GM20000 (cell line): ENCODE measurements at regions not wholly inside any gene's neighbourhood (a gene's known extent, or its start where the extent isn't known, plus 50 kb on each side); places are given as distances from the start of the nearest gene placed in this dataset.

ENCODE experiments used
- DNase-seq: peaks from one replicate; pipeline ENCODE4 v3.0.0; 2012; ENCODE audit warnings: low spot score
- TF ChIP-seq, protein P1 (sequence below): IDR thresholded peaks from 2 replicates; pipeline ENCODE4 v1.5.1; 2012; ENCODE audit warnings: mild to moderate bottlenecking, control low read depth; ENCODE audit errors: extremely low read depth, missing control alignments

DNA sequence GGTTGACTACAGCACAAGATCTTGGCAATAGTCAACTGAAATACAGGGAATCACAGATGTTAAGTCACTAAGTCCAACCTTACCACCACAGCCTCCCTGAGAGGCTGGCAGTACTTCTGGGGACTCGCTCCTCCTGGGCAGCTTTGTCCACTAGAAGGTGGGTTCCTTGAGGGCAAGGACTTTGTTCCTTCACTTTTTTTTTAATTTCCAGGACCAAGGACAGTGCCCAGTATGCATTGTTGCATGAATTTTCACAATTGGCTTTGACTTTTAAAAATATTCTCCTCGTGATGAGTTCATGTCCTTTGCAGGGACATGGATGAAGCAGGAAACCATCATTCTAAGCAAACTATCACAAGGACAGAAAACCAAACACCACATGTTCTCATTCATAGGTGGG lies 96.7 kb upstream of the IGSF21 start:
- TF ChIP-seq, protein P1, sequence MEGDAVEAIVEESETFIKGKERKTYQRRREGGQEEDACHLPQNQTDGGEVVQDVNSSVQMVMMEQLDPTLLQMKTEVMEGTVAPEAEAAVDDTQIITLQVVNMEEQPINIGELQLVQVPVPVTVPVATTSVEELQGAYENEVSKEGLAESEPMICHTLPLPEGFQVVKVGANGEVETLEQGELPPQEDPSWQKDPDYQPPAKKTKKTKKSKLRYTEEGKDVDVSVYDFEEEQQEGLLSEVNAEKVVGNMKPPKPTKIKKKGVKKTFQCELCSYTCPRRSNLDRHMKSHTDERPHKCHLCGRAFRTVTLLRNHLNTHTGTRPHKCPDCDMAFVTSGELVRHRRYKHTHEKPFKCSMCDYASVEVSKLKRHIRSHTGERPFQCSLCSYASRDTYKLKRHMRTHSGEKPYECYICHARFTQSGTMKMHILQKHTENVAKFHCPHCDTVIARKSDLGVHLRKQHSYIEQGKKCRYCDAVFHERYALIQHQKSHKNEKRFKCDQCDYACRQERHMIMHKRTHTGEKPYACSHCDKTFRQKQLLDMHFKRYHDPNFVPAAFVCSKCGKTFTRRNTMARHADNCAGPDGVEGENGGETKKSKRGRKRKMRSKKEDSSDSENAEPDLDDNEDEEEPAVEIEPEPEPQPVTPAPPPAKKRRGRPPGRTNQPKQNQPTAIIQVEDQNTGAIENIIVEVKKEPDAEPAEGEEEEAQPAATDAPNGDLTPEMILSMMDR, result no peak

DNA sequence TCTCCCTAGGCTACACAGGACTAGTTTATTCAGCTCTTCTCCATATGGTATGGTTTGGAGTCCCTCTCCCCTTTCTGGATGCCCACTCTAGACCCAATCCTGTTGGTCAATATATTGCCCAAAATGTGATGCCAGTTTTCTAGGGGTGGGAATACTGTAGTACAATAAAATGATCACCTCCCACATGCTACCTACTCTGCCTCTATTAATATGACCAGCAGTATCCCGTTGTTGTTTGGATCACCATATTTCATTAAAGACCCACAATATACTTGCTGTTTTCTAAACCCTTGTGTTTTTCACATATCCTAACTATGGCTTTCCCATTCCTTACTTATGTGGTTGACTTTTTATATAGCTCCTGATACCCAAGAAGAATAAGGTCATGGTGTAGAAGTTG lies 95.9 kb upstream of the IGSF21 start:
- no peak for DNase-seq
- TF ChIP-seq, protein P1, result no peak

More for the DNA sequence above, 96.7 kb upstream of the IGSF21 start:
- DNase-seq, result no peak

DNA sequence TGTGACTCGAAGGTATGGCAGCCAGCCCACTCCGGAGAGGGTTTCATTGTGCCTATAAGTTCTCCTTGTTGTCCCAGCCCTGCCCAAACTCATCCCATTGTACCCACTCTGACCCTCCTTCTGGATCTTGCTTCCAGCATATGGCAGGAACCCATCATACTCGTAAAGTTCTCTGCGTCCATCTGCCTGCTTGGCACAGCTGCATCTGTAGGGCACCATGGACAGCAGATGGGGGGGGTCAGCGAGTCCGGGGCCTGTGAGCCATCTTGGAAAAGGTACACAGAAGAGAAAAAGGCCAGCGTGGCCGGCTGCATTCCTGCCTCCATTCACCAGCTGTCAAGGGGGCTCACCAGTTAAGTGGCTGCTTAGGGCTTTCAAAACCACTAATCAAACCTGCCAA lies 94.9 kb upstream of the IGSF21 start:
- DNase-seq, result no peak
- TF ChIP-seq, protein P1, result no peak

DNA sequence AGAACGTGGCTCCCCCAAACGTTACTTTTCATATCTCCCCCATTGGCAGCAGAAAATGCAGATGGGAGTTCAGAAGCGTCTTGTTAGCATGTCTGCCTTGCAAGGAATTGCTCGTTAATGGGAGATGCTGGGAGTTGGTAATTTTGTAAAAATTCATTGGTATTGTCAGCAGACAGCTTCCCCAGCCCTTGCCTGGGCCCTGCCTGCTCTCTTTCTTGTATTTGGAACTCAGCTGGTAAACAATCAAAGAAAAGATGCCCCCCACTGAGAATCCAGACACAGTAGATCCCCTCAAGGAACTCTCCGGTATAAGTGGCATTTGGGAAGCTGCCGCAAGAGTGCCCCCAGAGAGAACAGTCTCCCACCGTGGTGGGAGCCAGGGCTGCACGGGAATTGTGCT lies 94.4 kb upstream of the IGSF21 start:
- no peak for DNase-seq
- TF ChIP-seq, protein P1, result no peak

DNA sequence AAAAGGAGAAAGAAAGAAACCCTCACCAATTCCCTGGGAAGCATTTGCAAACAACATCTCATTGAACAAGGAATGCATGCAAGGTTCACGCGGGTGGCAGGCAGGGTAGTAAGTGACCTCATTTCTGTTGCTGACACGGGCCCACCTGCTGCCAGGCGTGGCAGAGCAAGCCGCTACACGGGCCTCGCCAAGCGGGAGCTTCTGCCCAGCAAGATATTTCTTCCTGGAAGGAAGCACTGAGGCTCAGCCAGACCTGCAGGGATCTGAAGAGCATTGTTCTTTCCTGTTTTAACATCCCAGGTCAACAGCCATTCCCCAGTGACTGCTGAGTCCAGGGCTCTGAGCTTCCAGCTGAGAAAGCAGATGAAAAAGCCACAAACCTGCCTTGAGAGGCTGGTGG lies 91.9 kb upstream of the IGSF21 start:
- TF ChIP-seq, protein P1, result no peak
- no peak for DNase-seq

DNA sequence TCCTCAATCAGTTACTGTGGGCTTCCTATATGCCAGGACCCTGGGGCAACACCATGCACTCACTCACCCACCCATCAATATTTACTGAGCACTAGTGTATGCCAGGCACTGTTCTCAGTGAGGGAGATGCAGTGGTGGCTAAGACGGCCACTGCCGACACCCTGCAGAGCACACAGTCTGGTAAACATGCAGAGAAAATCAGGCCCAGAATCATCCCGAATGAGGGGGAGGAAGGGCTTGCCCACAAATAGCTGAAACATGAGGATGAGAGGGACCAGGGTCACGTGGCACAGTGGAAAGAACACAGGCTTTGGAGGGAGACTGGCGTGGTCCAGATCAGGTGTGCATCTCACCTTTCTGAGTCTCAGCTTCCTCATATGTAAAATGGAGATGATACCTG lies 89.2 kb upstream of the IGSF21 start:
- DNase-seq, result no peak
- TF ChIP-seq, protein P1, result no peak

DNA sequence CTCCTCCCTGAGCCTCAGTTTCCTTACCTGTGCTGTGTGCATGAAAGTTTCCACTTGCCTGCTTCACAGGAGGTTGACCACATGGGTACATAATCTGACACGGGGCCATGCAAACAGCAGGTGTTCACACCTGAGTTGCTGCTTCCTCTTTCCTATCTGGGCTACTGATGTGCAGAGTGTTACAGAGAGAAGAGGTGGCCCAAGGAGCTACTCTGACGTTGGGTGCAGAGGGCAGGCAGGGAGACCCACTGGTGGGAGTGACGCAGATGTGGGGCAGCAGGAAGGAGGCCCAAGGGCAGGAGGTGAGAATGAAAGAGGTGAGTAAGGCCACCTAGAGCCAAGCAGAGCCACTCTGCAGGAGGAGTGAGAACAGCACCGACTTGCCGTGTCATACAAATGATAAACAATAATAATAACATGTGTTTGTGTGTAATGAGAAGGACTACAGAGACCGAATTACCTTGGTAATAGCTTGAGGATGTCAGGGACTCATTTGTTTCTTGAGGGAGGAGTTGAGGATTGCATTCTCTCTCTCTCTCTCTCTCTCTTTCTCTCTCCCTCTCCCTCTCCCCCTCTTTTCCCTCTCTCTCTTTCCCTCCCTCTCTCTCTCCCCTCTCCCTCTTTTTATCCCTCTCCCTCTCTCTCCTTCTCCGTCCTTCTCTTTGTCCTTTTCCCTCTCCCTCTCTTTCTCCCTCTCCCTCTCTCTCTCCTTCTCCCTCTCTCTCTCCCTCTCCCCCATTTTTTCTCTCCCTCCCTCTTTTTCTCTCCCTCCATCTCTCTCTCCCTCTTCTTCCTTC lies 87.4 kb upstream of the IGSF21 start:
- no peak for DNase-seq
- TF ChIP-seq, protein P1, result no peak
